ENCODE measurements at regions not wholly inside any gene's neighbourhood (a gene's known extent, or its start where the extent isn't known, plus 50 kb on each side); places are given as distances from the start of the nearest gene placed in this dataset.

- no peak overlapping the region for H3K4me2 ChIP-seq (ENCODE audit: low read depth, low read length, poor library complexity, severe bottlenecking)
- no peaks in the 10 kb centered on the region for H3K36me3 ChIP-seq (ENCODE audit: low read length)
- H2AFZ ChIP-seq (ENCODE audit: low read depth, low read length, severe bottlenecking) = no peak overlapping the region
- H3K4me3 ChIP-seq (ENCODE audit: insufficient read depth, low read length, poor library complexity, severe bottlenecking) = no peak overlapping the region
- no peaks in the 10 kb centered on the region for H3K27me3 ChIP-seq (ENCODE audit: low read length)
- no peaks in the 10 kb centered on the region for H4K20me1 ChIP-seq (ENCODE audit: low read depth, low read length)
- H3K9me2 ChIP-seq (replicated peaks; ENCODE audit: insufficient read depth, low read length) = no peaks in the 10 kb centered on the region
- no peak for TF ChIP-seq EZH2phosphoT487 (conservative IDR thresholded peaks at IDR 0.05; ENCODE audit: low read length)
- no peak for TF ChIP-seq CTCF (IDR thresholded peaks at IDR 0.05; ENCODE audit: insufficient read depth, low read length, poor library complexity, severe bottlenecking)
- H3F3A ChIP-seq (ENCODE audit: insufficient read depth) = no peaks in the 10 kb centered on the region
- H3K79me2 ChIP-seq (ENCODE audit: insufficient read depth, low read length) = no peaks in the 10 kb centered on the region
- no peak overlapping the region for H3K27ac ChIP-seq (ENCODE audit: low read depth, low read length)
- no peak overlapping the region for H3K9ac ChIP-seq (ENCODE audit: low read length)
- H3K9me3 ChIP-seq (ENCODE audit: insufficient read depth, low read length) = no peaks in the 10 kb centered on the region
Measured at GRCh38 chr2:16496426-16497388, 168.9 kb downstream of the CYRIA start.

- Histone ChIP-seq H3F3A (ENCODE audit: insufficient read depth) (no peaks in the 10 kb centered on the region), H4K20me1 (ENCODE audit: low read depth, low read length) (no peaks in the 10 kb centered on the region), H3K27me3 (ENCODE audit: low read length) (no peaks in the 10 kb centered on the region), H3K27ac (ENCODE audit: low read depth, low read length) (no peak overlapping the region), H3K36me3 (ENCODE audit: low read length) (no peaks in the 10 kb centered on the region), H2AFZ (ENCODE audit: low read depth, low read length, severe bottlenecking) (no peak overlapping the region), H3K79me2 (ENCODE audit: insufficient read depth, low read length) (no peaks in the 10 kb centered on the region), H3K9ac (ENCODE audit: low read length) (no peak overlapping the region), H3K4me3 (ENCODE audit: insufficient read depth, low read length, poor library complexity, severe bottlenecking) (no peak overlapping the region), H3K9me2 (replicated peaks; ENCODE audit: insufficient read depth, low read length) (no peaks in the 10 kb centered on the region), H3K4me2 (ENCODE audit: low read depth, low read length, poor library complexity, severe bottlenecking) (no peak overlapping the region), H3K9me3 (ENCODE audit: insufficient read depth, low read length) (no peaks in the 10 kb centered on the region)
- TF ChIP-seq EZH2phosphoT487 (conservative IDR thresholded peaks at IDR 0.05; ENCODE audit: low read length) = no peak
- no peak for TF ChIP-seq CTCF (IDR thresholded peaks at IDR 0.05; ENCODE audit: insufficient read depth, low read length, poor library complexity, severe bottlenecking)
Measured at GRCh38 chr2:16495509-16496208, 170.0 kb downstream of the CYRIA start.

- H3K36me3 ChIP-seq (ENCODE audit: low read length) = no peaks in the 10 kb centered on the region
- no peaks in the 10 kb centered on the region for H3K9me2 ChIP-seq (replicated peaks; ENCODE audit: insufficient read depth, low read length)
- no peaks in the 10 kb centered on the region for H3K27me3 ChIP-seq (ENCODE audit: low read length)
- H3K79me2 ChIP-seq (ENCODE audit: insufficient read depth, low read length) = no peaks in the 10 kb centered on the region
- H3K4me2 ChIP-seq (ENCODE audit: low read depth, low read length, poor library complexity, severe bottlenecking) = no peak overlapping the region
- no peak overlapping the region for H3K27ac ChIP-seq (ENCODE audit: low read depth, low read length)
- TF ChIP-seq EZH2phosphoT487 (conservative IDR thresholded peaks at IDR 0.05; ENCODE audit: low read length) = no peak
- TF ChIP-seq CTCF (IDR thresholded peaks at IDR 0.05; ENCODE audit: insufficient read depth, low read length, poor library complexity, severe bottlenecking) = no peak
- no peaks in the 10 kb centered on the region for H3F3A ChIP-seq (ENCODE audit: insufficient read depth)
- no peaks in the 10 kb centered on the region for H3K9me3 ChIP-seq (ENCODE audit: insufficient read depth, low read length)
- no peak overlapping the region for H2AFZ ChIP-seq (ENCODE audit: low read depth, low read length, severe bottlenecking)
- no peaks in the 10 kb centered on the region for H4K20me1 ChIP-seq (ENCODE audit: low read depth, low read length)
- no peak overlapping the region for H3K9ac ChIP-seq (ENCODE audit: low read length)
- H3K4me3 ChIP-seq (ENCODE audit: insufficient read depth, low read length, poor library complexity, severe bottlenecking) = no peak overlapping the region
Measured at GRCh38 chr2:16494836-16495508, 170.7 kb downstream of the CYRIA start.
